DND-41 (cell line): ENCODE measurements at regions not wholly inside any gene's neighbourhood (a gene's known extent, or its start where the extent isn't known, plus 50 kb on each side); places are given as distances from the start of the nearest gene placed in this dataset.

Source experiments
- CTCF ChIP-seq: IDR thresholded peaks from 2 replicates; pipeline ENCODE4 v1.5.1; 2012; ENCODE audit warnings: borderline replicate concordance, low read length, moderate library complexity, mild to moderate bottlenecking; ENCODE audit not compliant: poor library complexity, severe bottlenecking; ENCODE audit errors: extremely low read depth
- EZH2 ChIP-seq: IDR thresholded peaks from 3 replicates; pipeline ENCODE4 v1.6.1; 2012; ENCODE audit warnings: borderline replicate concordance, low read depth, mild to moderate bottlenecking, moderate library complexity, low read length, inconsistent platforms; ENCODE audit not compliant: severe bottlenecking

- TF ChIP-seq CTCF, result no peak
- TF ChIP-seq EZH2, result no peak
Observed at GRCh38 chr21:16577975-16578374, 848.2 kb downstream of the USP25 start.
